ENCODE measurements at regions not wholly inside any gene's neighbourhood (a gene's known extent, or its start where the extent isn't known, plus 50 kb on each side); places are given as distances from the start of the nearest gene placed in this dataset.

DNA sequence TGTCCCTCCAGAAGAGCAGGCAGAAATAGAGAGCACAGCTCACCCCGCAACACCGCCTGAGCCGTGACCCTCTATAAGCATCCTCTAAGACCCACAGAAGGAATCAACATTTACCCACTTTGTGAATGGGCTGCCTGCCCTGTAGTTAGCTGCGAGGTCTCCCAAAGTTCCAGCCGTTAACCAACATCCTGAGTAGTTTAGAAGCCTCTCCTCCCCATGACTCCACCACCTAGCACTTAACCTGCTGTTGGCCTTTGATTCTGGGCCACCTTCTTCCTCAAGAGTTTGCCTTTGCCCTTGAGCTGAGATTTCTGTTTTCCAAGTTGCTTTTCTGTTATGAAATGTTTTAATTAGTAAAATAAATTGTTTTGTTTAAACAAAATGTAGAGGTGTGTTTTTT is 75.8 kb downstream of the NUDT10 start:
- H3K27me3 ChIP-seq (ENCODE audit: control insufficient read depth in 3 of 3, insufficient read depth in 3 of 3, low read length in 2 of 3): peaks cover 4 to 7% (median 4%) of the 10 kb centered on the region in 3 donors
- TF ChIP-seq, protein P1, sequence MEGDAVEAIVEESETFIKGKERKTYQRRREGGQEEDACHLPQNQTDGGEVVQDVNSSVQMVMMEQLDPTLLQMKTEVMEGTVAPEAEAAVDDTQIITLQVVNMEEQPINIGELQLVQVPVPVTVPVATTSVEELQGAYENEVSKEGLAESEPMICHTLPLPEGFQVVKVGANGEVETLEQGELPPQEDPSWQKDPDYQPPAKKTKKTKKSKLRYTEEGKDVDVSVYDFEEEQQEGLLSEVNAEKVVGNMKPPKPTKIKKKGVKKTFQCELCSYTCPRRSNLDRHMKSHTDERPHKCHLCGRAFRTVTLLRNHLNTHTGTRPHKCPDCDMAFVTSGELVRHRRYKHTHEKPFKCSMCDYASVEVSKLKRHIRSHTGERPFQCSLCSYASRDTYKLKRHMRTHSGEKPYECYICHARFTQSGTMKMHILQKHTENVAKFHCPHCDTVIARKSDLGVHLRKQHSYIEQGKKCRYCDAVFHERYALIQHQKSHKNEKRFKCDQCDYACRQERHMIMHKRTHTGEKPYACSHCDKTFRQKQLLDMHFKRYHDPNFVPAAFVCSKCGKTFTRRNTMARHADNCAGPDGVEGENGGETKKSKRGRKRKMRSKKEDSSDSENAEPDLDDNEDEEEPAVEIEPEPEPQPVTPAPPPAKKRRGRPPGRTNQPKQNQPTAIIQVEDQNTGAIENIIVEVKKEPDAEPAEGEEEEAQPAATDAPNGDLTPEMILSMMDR (IDR thresholded peaks at IDR 0.05; ENCODE audit: control extremely low read depth, extremely low read depth): no peak
- H3K27ac ChIP-seq (ENCODE audit: low read depth in 1 of 2, low read length in 1 of 2): no peak overlapping the region
- no peaks in the 10 kb centered on the region for H3K36me3 ChIP-seq (ENCODE audit: control insufficient read depth in 4 of 4, insufficient read depth in 4 of 4, low read length in 4 of 4)
- H3K9ac ChIP-seq (ENCODE audit: insufficient read depth in 1 of 2, low read length in 2 of 2): no peak overlapping the region
- WGBS, 2 donors: 67 to 82% methylated on average over 5 of the region's 5 CpGs
- H3K4me1 ChIP-seq (ENCODE audit: control insufficient read depth in 5 of 5, insufficient read depth in 5 of 5, low read length in 5 of 5): no peaks in the 10 kb centered on the region
- no peak overlapping the region for H3K4me3 ChIP-seq
- no peak for ATAC-seq (ENCODE audit: insufficient read depth, low FRiP score)
- H3K9me3 ChIP-seq (ENCODE audit: control insufficient read depth in 4 of 4, insufficient read depth in 3 of 4, low read length in 3 of 4): peaks cover 0 to 9% (median 0%) of the 10 kb centered on the region in 4 donors
- no peak for DNase-seq

GRCh38 chrX:51407520-51408409 is 75.1 kb downstream of the NUDT10 start:
- TF ChIP-seq, protein P1 (IDR thresholded peaks at IDR 0.05; ENCODE audit: control extremely low read depth, extremely low read depth): no peak
- Histone ChIP-seq H3K9ac (ENCODE audit: insufficient read depth in 1 of 2, low read length in 2 of 2) (no peak overlapping the region), H3K27ac (ENCODE audit: low read depth in 1 of 2, low read length in 1 of 2) (no peak overlapping the region), H3K9me3 (ENCODE audit: control insufficient read depth in 4 of 4, insufficient read depth in 3 of 4, low read length in 3 of 4) (peaks cover 0 to 9% (median 0%) of the 10 kb centered on the region in 4 donors), H3K36me3 (ENCODE audit: control insufficient read depth in 4 of 4, insufficient read depth in 4 of 4, low read length in 4 of 4) (no peaks in the 10 kb centered on the region), H3K27me3 (ENCODE audit: control insufficient read depth in 3 of 3, insufficient read depth in 3 of 3, low read length in 2 of 3) (peaks cover 4 to 7% (median 4%) of the 10 kb centered on the region in 3 donors), H3K4me3 (no peak overlapping the region), H3K4me1 (ENCODE audit: control insufficient read depth in 5 of 5, insufficient read depth in 5 of 5, low read length in 5 of 5) (no peaks in the 10 kb centered on the region)
- WGBS, 2 donors: 89 to 97% methylated on average over 35 to 54 of the region's 54 CpGs
- DNase-seq (no peak), ATAC-seq (ENCODE audit: insufficient read depth, low FRiP score) (no peak)

DNA sequence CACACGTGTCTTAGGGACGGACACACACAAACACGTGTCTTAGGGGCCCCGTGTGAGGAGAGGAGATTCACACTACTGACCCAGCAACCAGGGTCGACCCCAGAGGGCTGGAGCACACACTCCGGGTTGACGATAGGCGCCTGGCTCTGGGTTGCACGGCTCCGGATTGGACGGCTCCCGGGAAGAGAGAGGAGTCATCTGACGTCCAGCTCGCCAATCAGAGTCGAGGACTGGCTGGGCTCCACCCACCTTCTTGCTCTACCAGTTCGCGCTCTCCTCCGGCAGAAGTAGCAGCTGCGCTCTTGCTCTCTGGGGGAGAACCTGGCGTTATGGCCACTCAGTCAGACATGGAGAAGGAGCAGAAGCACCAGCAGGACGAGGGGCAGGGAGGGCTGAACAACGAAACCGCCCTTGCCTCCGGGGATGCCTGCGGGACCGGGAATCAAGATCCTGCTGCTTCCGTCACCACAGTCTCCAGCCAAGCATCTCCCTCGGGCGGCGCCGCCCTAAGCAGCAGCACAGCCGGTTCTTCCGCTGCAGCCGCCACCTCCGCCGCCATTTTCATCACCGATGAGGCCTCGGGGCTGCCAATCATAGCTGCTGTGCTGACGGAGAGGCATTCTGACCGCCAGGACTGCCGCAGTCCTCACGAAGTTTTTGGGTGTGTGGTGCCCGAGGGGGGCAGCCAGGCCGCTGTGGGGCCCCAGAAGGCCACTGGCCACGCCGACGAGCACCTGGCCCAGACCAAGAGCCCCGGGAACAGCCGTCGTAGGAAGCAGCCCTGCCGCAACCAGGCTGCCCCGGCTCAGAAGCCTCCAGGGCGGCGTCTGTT is 74.3 kb downstream of the NUDT10 start:
- Histone ChIP-seq H3K36me3 (ENCODE audit: control insufficient read depth in 4 of 4, insufficient read depth in 4 of 4, low read length in 4 of 4) (no peaks in the 10 kb centered on the region), H3K4me1 (ENCODE audit: control insufficient read depth in 5 of 5, insufficient read depth in 5 of 5, low read length in 5 of 5) (no peaks in the 10 kb centered on the region), H3K9me3 (ENCODE audit: control insufficient read depth in 4 of 4, insufficient read depth in 3 of 4, low read length in 3 of 4) (peaks cover 0 to 9% (median 0%) of the 10 kb centered on the region in 4 donors), H3K27me3 (ENCODE audit: control insufficient read depth in 3 of 3, insufficient read depth in 3 of 3, low read length in 2 of 3) (peaks cover 2 to 7% (median 4%) of the 10 kb centered on the region in 3 donors), H3K9ac (ENCODE audit: insufficient read depth in 1 of 2, low read length in 2 of 2) (no peak overlapping the region), H3K27ac (ENCODE audit: low read depth in 1 of 2, low read length in 1 of 2) (no peak overlapping the region), H3K4me3 (no peak overlapping the region)
- TF ChIP-seq, protein P1 (IDR thresholded peaks at IDR 0.05; ENCODE audit: control extremely low read depth, extremely low read depth): no peak
- ATAC-seq (ENCODE audit: insufficient read depth, low FRiP score) (no peak), DNase-seq (no peak)
- WGBS, 2 donors: 89 to 95% methylated on average over 51 to 54 of the region's 54 CpGs

Measured in lung (tissue), 11 donors.